Erythroblast (primary cell): ENCODE measurements at regions not wholly inside any gene's neighbourhood (a gene's known extent, or its start where the extent isn't known, plus 50 kb on each side); places are given as distances from the start of the nearest gene placed in this dataset.

Source experiments
- GATA1 ChIP-seq: IDR thresholded peaks from 2 replicates; pipeline ENCODE4 v1.6.1; 2011; ENCODE audit warnings: low read depth, mild to moderate bottlenecking, control low read depth, low read length, moderate library complexity
- POLR2A ChIP-seq: IDR thresholded peaks from 2 replicates; pipeline ENCODE4 v1.6.1; 2011; ENCODE audit warnings: mild to moderate bottlenecking, low read length

DNA sequence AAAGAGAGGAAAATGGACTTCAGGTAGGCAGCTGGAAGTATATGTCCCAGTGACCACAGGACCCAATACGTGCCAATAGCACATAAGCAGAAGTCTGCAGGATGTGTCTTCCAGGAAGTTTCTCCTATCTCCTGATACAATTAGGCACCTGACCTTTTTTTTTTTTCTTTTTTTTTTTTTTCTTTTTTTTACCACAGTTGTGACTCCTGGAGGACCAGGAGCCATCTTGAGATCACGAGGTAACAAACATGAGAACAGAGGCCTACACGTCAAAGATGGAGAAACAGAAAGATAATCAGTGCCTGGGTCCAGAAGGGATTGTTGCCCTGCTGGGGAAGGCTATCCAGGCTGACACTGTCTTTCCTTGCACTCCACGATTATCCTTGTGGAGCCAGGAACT is 312.4 kb upstream of the NEBL start:
- TF ChIP-seq POLR2A (no peak), GATA1 (no peak)
